ENCODE measurements at regions not wholly inside any gene's neighbourhood (a gene's known extent, or its start where the extent isn't known, plus 50 kb on each side); places are given as distances from the start of the nearest gene placed in this dataset.

DNA sequence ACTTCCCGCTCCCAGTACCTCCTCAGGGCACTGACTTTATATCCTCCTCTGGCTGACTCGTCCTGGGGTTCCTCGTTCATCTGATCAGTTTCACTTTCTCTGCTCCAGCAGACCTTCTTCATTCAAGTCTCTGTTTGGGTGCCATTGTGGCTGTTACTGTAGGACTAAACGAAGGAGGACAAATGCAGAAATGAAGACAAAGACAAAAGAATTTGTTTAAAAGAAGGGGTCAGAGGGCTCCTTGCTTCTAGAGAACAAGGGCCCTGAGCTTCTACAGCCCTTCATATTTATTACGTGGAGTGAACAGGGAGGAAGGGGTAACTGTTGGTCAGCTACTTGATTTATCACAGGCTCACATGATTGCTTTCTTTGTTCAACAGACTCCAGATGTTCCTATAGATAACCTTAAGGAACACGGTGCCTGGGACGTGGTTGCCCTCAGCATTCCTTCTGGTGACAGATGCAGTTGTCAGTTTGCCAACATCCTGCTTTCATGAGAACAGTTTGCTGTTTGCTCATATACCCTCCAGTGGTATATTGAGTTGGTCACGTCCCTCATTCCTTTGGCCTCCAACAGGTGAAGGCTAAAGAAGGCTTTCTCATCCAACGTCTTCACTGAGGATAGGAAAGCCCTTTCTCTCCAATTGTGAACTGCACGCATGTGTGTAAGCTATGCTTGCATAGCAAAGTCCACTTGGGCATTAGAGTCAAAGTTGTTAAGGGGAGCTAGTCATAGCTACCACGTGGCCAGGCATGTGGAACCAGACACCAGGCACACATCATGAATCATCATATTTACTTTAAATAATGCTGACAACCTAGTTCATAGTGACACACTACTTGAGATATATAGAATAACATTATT is 69.1 kb upstream of the BTN3A2 start:
- peak; percentile 67 to 93 for DNase-seq (ENCODE audit: low read depth in 2 of 2)
- TF ChIP-seq, protein P1, sequence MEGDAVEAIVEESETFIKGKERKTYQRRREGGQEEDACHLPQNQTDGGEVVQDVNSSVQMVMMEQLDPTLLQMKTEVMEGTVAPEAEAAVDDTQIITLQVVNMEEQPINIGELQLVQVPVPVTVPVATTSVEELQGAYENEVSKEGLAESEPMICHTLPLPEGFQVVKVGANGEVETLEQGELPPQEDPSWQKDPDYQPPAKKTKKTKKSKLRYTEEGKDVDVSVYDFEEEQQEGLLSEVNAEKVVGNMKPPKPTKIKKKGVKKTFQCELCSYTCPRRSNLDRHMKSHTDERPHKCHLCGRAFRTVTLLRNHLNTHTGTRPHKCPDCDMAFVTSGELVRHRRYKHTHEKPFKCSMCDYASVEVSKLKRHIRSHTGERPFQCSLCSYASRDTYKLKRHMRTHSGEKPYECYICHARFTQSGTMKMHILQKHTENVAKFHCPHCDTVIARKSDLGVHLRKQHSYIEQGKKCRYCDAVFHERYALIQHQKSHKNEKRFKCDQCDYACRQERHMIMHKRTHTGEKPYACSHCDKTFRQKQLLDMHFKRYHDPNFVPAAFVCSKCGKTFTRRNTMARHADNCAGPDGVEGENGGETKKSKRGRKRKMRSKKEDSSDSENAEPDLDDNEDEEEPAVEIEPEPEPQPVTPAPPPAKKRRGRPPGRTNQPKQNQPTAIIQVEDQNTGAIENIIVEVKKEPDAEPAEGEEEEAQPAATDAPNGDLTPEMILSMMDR (IDR thresholded peaks at IDR 0.05; ENCODE audit: low read depth, low read length) = no peak
- H3K4me3 ChIP-seq (replicated peaks in 1 of 2; ENCODE audit: low read depth in 2 of 2, low read length in 2 of 2) = no peak overlapping the region

DNA sequence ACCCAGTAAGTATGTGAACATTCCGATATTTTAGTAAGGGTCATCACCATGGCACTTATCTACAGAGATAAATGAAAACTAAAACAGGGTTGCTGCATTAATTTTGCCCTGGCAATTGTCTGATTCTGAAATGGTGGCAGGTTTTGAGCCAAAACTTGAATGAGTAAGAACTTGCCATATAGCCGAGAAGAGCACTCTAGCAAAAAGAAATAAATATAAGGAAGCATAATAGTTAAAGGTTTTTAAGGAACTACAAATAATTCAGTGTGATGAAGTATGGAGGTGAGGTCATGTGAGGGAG is 68.5 kb upstream of the BTN3A2 start:
- no peak overlapping the region for H3K4me3 ChIP-seq (replicated peaks in 1 of 2; ENCODE audit: low read depth in 2 of 2, low read length in 2 of 2)
- DNase-seq (ENCODE audit: low read depth in 2 of 2) = no peak
- TF ChIP-seq, protein P1 (IDR thresholded peaks at IDR 0.05; ENCODE audit: low read depth, low read length) = no peak

DNA sequence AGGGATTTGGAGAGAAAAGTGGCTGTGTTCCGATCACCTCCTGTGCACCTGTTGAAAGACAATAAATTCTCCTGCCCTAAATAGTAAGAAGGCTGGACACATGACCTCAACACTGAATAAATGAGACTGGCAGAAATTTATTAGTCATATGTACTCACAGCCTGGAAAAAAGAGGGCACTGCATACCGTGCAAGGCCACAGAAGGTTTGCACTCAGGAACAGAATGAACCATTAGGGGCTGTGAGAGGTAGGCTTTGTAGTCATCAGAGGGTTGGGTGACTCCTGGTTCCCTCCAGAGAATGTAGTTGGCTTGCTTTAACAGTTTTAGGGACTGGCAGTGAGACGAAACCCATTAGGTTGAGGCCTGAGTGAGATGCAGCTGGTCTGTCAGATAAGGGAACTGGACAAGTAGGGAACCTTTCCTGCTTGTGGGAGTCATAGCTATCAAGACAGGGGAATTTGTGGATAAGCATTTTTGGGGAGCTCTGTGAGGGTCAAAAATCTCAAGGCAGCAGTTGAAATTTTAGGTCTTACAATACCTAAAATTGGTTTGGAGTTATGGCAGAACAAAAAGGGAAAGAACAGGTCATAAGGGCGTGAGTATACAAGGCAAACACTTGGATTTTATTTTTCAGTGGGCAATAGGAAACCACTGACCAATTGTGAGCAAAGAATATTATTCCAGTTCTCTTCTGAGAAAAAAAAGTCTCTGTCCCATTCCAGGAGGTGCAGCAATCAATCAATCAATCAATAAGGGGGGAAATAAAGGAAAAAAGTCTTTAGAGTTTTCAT is 67.9 kb upstream of the BTN3A2 start:
- peak in 1 of 2 donors; percentile 70 for DNase-seq (ENCODE audit: low read depth in 2 of 2)
- H3K4me3 ChIP-seq (replicated peaks in 1 of 2; ENCODE audit: low read depth in 2 of 2, low read length in 2 of 2) = no peak overlapping the region
- TF ChIP-seq, protein P1 (IDR thresholded peaks at IDR 0.05; ENCODE audit: low read depth, low read length) = no peak

DNA sequence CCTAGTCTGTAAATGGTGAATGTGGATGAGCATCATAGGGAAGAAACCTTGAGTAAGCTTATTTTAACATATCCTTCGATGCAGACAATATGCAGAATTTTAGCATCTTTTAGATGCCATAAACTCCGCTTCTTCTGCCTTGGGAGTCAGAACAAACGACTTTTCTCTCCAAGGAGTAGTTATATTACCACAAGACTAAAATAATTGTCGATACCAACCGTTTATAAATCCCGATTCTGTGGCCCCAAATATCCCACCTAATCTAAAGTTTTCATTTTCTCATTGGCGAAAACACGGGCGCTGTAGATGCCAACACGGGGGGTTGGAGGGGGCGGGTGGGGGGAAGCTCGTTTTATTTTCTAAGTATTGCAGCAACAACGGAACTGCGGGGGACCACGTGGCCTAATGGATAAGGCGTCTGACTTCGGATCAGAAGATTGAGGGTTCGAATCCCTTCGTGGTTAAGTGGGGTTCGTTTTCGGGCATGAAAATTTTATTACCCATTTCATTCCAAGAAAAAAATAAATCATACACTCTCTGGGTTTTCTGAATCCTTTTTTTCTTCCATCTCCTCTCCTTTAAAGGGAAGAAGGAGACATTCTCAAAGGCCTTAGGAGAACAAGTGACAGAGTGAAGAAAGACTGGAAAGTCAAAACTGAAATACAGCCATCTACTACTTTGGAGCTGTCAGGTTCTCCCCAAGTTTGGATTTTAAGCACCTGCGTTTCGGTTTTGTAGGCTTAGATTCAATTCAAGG is 65.5 kb upstream of the BTN3A2 start:
- peak overlapping the region in 1 of 2 donors; percentile 16 for H3K4me3 ChIP-seq (replicated peaks in 1 of 2; ENCODE audit: low read depth in 2 of 2, low read length in 2 of 2)
- DNase-seq (ENCODE audit: low read depth in 2 of 2) = peak in 1 of 2 donors; percentile 65
- TF ChIP-seq, protein P1 (IDR thresholded peaks at IDR 0.05; ENCODE audit: low read depth, low read length) = no peak

DNA sequence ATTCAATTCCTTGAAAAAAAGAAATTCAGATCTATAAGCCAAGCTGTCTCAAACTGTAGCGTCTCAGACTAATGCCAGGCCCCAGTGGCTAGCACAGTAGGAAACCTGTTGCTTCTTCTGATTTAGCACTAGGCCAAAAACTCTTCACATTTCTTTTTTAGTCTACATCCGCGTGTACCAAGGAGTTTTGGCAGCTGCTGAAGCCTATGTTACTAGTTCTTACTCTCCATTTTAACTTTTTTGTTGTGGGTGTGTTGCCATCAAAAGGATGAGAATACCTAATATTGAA is 65.0 kb upstream of the BTN3A2 start:
- TF ChIP-seq, protein P1 (IDR thresholded peaks at IDR 0.05; ENCODE audit: low read depth, low read length) = no peak
- H3K4me3 ChIP-seq (replicated peaks in 1 of 2; ENCODE audit: low read depth in 2 of 2, low read length in 2 of 2) = no peak overlapping the region
- no peak for DNase-seq (ENCODE audit: low read depth in 2 of 2)

DNA sequence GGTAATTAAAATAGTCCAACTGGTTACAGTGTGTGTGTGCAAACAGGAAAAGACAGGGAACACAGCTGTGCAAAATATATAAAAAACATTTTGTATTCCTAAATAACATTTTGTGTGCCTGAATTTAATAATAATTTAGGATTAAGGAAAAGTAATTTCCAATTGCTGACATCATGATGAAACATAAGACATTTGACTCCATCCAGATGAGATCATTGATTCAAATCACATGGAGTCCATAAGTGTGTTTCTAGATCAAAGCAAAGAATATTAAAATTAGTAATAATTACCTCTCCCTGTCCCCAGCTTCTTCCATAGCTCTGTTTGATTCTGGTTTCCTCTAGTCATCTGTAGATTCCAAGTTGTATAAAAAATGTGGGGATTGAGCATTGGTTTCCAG is 64.6 kb upstream of the BTN3A2 start:
- TF ChIP-seq, protein P1 (IDR thresholded peaks at IDR 0.05; ENCODE audit: low read depth, low read length) = no peak
- DNase-seq (ENCODE audit: low read depth in 2 of 2) = no peak

More for the DNA sequence above, 64.6 kb upstream of the BTN3A2 start:
- no peak overlapping the region for H3K4me3 ChIP-seq (replicated peaks in 1 of 2; ENCODE audit: low read depth in 2 of 2, low read length in 2 of 2)

Data from cardiac fibroblast (primary cell).